GM12875 (cell line): ENCODE measurements at regions not wholly inside any gene's neighbourhood (a gene's known extent, or its start where the extent isn't known, plus 50 kb on each side); places are given as distances from the start of the nearest gene placed in this dataset.
"Not testable (repeated sequence)": the region's sequence is repeated elsewhere in the genome, so short reads cannot be mapped to it uniquely, and the experiment has no call there.

Source experiments
- H3K4me3 ChIP-seq: one replicate; pipeline ENCODE4 v1.5.1; 2011; ENCODE audit warnings: low read depth, low read length, control low read depth
- CTCF ChIP-seq: IDR thresholded peaks from 2 replicates; pipeline ENCODE4 v1.5.1; 2011; ENCODE audit warnings: low read depth, mild to moderate bottlenecking, control low read depth, inconsistent platforms, low read length, moderate library complexity, borderline replicate concordance; ENCODE audit not compliant: insufficient read depth

DNA sequence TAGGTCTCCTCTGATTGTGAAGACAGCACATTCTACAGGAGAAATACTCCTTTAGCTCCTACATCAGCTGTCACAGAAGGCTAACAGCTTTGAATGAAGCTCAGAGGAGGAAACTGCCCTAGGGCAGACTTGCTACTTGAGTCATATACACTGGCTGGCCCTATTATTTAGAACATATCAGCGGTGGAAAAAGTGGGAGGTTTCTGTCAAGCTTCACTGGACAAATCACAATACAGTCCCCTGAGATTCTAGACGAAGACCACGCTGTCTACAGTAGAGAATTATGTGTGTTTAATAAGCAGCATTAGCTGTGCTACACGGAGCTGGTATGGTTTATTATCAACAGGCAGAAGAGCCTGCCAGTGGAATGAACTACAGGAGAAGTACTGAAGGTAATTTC is 230.9 kb upstream of the FSIP2 start:
- TF ChIP-seq CTCF = no peak
- no peak overlapping the region for H3K4me3 ChIP-seq

DNA sequence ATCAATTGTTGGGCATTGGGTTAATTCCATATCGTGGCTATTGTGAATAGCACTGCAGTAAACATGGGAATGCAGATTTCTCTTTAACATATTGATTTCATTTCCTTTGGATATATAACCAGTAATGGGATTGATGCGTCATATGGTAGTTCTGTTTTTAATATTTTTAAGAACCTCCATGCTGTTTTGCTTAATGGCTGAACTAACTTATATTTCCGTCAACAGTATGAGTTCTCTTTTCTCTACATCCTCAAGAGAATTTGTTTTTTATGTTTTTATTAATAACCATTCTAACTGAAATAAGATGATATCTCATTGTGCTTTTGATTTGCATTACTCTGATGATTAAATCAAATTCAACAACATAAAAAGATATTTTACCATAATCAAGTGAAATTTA is 228.5 kb upstream of the FSIP2 start:
- no peak overlapping the region for H3K4me3 ChIP-seq
- no peak for TF ChIP-seq CTCF

DNA sequence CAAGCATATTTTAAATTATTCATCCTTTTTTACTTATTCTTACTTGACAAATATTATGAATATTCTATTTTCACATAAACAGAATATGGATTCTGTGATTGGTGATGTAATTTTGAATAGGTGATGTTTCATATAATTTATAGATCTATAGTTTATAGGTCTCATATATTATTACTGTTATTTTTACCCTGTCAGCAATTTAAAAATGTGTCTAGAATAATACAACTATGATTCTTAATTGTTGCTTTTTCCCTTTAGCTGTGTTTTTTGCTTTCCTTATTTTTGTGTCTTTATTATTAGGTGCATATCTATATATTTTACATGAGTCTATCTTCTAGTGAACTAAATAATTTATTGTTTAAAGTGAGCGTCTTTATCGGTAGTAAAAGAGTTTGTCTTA is 226.7 kb upstream of the FSIP2 start:
- TF ChIP-seq CTCF = no peak
- H3K4me3 ChIP-seq = no peak overlapping the region

GRCh38 chr2:185522472-185522871 is 216.1 kb upstream of the FSIP2 start:
- TF ChIP-seq CTCF = no peak
- H3K4me3 ChIP-seq = no peak overlapping the region

DNA sequence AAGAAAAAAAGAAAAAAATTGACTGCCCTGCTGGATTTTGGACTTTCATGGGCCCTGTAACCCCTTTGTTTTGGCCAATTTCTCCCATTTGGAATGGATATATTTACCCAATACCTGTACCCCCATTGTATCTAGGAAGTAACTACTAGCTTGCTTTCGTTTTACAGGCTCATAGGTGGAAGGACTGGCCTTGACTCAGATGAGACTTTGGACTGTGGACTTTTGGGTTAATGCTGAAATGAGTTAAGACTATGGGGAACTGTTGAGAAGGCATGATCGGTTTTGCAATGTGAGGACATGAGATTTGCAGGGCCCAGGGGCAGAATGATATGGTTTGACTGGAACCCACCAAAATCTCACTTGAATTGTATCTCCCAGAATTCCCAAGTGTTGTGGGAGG is 214.4 kb upstream of the FSIP2 start:
- H3K4me3 ChIP-seq = not testable (repeated sequence)

DNA sequence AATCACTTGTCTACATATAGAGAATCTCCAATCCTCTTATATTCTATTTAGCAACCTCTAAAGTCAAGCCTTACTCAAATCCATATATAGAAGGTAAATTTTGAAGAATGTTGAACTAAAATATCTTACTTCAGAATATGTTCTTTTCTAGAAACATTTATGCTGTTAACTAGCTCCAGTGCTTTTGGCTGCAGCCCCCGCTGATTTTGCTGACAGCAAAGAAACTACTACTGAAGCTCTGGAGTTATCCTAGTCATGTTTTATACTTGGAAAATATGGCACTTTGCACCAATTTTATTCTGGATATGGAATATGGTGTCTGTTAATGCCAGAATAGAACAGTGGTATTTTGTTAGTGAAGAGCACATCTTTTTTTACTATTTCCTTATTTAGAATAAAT is 212.4 kb upstream of the FSIP2 start:
- no peak overlapping the region for H3K4me3 ChIP-seq
- TF ChIP-seq CTCF = no peak

GRCh38 chr2:185531721-185532120 is 206.9 kb upstream of the FSIP2 start:
- TF ChIP-seq CTCF = no peak
- H3K4me3 ChIP-seq = no peak overlapping the region

DNA sequence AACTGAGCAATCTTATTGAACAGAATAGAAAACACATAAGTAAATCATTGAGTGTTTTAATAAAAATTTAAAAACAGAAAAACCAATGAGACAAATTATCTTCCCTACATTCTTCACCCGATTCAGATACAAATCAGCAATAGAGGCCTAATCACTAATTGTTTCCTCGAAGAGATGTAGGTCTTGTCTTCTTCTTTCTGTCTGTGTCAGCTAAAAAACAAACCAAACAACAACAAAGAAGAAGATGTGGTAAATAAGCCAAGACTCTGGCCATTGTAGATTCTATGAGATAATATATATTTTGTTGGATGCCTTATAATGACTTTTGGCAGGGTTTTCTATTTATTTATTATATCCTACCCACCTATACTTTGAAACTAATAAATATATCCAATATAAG is 200.9 kb upstream of the FSIP2 start:
- TF ChIP-seq CTCF = no peak
- H3K4me3 ChIP-seq = no peak overlapping the region
